GM12865 (cell line): ENCODE measurements at regions not wholly inside any gene's neighbourhood (a gene's known extent, or its start where the extent isn't known, plus 50 kb on each side); places are given as distances from the start of the nearest gene placed in this dataset.
A peak's percentile ranks its signal among the peaks of the same experiment; 100 is the strongest.

ENCODE experiments used
- DNase-seq: peaks from one replicate; pipeline ENCODE4 v3.0.0; 2010; ENCODE audit warnings: low read depth
- H3K4me3 ChIP-seq: 2 replicates; pipeline ENCODE4 v1.5.1; 2011; ENCODE audit warnings: mild to moderate bottlenecking, low read depth, low read length, control low read depth
- CTCF ChIP-seq: IDR thresholded peaks from 2 replicates; pipeline ENCODE4 v1.5.1; 2011; ENCODE audit warnings: low read length, control low read depth, low read depth, inconsistent platforms; ENCODE audit not compliant: insufficient read depth; ENCODE audit errors: missing control alignments

- H3K4me3 ChIP-seq = no peak overlapping the region
- DNase-seq = no peak
- TF ChIP-seq CTCF = no peak
Observed at GRCh38 chr12:97387844-97388243, 74.8 kb upstream of the RMST start.

GRCh38 chr12:97394657-97395056, 67.9 kb upstream of the RMST start:
- DNase-seq = no peak
- no peak for TF ChIP-seq CTCF
- H3K4me3 ChIP-seq = no peak overlapping the region

GRCh38 chr12:97397008-97397407, 65.6 kb upstream of the RMST start:
- TF ChIP-seq CTCF = no peak

GRCh38 chr12:97398704-97399103, 63.9 kb upstream of the RMST start:
- H3K4me3 ChIP-seq = no peak overlapping the region
- no peak for DNase-seq
- no peak for TF ChIP-seq CTCF

More at GRCh38 chr12:97397008-97397407, 65.6 kb upstream of the RMST start:
- DNase-seq = no peak
- H3K4me3 ChIP-seq = no peak overlapping the region

- no peak for DNase-seq
- no peak overlapping the region for H3K4me3 ChIP-seq
- TF ChIP-seq CTCF = no peak
Observed at GRCh38 chr12:97404093-97404492, 58.5 kb upstream of the RMST start.

GRCh38 chr12:97404543-97404942, 58.1 kb upstream of the RMST start:
- TF ChIP-seq CTCF = peak; percentile 78
- peak; percentile 69 for DNase-seq
- no peak overlapping the region for H3K4me3 ChIP-seq

- no peak for TF ChIP-seq CTCF
- no peak for DNase-seq
- H3K4me3 ChIP-seq = no peak overlapping the region
Observed at GRCh38 chr12:97408363-97408762, 54.2 kb upstream of the RMST start.
